NCI-H446 (cell line): ENCODE measurements at regions not wholly inside any gene's neighbourhood (a gene's known extent, or its start where the extent isn't known, plus 50 kb on each side); places are given as distances from the start of the nearest gene placed in this dataset.

ENCODE experiments used
- DNase-seq, 2 experiments: peaks; one replicate each; lab custom pipeline; 2025; lab: John Stamatoyannopoulos, UW

DNA sequence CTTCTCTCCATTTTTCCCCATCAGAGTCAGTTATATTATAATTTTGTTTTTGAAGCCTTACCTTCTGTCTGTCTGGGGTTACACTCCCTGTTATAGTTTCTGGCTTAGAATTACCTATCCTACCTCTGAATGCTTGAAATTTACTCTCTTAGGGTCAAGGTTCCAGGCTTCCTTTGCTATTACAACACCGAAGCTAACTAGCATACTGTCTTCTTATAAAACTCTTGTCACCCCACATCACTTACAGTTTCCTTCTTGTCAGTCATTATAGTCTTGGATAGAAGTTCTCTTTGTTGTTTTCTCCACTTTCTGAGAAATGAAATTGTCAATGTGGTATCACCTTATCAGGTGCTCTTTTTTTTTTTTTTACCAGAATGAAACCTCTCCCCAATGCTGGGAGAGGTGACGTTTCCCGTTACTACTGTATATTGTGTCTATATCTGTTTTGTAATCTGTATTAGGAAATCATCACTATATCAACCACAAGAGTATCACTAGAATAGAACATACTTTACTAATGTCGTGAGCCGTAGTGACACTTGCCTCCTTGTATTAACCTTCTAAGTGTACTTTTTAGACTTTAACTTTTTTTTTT lies 69.2 kb upstream of the PSMA6 start:
- no peak for DNase-seq

DNA sequence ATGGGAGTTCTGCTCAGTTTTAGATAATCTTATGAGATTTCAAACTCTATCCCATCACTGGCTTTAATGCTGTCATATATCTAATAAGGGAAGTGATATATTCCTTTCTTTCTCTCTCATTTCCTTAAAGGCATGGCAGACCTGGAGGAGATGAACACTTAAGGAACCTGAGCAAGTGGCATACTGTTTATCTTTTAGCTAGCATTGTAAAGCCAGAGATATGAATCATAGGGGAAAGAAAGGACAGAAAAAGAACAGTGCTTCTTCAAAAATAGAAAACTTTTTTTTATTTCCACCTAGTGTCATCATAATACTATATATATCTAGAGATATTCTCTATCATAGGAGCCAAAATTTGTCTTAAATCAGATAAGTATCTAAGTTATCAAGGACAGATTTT lies 68.3 kb upstream of the PSMA6 start:
- DNase-seq, result no peak

- no peak for DNase-seq
Measured at GRCh38 chr14:35224615-35225014, 67.6 kb upstream of the PSMA6 start.

DNA sequence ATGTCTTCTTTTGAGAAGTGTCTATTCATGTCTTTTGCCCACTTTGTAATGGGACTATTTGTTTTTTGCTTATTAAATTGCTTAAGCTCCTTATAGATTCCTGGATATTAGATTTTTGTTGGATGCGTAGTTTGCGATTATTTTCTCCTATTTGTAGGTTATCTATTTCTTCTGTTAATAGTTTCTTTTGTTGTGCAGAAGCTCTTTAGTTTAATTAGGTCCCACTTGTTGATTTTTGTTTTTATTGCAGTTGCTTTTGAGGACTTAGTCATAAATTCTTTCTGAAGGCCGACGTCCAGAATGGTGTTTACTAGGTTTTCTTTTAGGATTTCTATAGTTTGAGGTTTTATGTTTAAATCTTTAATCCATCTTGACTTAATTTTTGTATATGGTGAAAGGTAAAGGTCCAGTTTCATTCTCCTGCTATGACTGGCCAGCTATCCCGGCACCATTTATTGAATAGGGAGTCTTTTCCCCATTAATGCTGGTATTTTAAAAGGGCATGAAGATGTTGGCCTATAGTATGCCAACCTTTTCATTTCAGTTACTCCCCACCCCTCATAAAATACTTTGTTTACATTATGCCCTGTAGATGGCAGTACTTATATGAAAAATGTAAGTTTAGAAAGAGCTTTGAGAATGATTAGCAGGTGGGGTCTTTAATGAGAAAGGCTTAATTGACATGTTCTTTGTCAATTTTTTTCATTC lies 62.9 kb upstream of the PSMA6 start:
- DNase-seq, result peak in 1 of 2 experiments; percentile 28

DNA sequence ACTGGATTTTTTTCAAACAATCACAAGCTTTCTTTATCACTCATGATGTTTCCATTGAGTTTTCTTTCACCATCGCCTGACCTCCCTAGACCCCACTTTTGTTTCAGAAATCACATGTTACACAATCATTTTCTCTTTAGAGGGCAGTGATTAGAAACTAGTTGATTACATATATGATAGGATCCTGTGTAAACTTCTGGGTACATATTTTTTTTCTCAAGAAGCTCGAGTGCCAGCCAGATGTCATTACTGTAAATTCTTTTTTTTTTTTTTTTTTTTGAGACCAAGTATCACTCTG lies 62.4 kb upstream of the PSMA6 start:
- no peak for DNase-seq

DNA sequence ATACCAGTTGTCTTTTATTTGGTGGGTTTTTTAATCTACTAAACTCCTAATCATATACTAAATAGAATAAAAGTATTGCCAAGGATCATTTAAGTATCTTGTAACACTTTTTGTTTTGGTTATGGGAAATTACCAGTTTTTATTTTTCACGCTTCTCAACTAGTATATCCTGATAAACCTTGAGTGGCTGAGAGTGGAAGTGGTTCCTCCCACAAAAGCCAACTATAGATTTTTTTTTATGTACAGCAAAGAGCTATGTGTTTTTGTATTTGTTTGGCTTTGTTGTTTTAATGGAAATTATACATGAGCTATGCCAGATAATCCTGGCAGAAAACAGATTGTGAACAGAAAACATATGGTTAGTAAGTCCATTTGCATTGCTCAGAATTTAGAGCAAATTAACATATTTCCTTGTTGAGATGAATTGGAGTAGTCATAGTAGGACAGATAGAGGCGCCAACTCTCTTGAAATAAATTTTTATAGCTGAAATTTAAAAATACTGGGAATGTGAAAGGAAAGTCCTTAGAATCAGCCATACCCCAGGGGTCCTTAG lies 60.9 kb upstream of the PSMA6 start:
- no peak for DNase-seq

DNA sequence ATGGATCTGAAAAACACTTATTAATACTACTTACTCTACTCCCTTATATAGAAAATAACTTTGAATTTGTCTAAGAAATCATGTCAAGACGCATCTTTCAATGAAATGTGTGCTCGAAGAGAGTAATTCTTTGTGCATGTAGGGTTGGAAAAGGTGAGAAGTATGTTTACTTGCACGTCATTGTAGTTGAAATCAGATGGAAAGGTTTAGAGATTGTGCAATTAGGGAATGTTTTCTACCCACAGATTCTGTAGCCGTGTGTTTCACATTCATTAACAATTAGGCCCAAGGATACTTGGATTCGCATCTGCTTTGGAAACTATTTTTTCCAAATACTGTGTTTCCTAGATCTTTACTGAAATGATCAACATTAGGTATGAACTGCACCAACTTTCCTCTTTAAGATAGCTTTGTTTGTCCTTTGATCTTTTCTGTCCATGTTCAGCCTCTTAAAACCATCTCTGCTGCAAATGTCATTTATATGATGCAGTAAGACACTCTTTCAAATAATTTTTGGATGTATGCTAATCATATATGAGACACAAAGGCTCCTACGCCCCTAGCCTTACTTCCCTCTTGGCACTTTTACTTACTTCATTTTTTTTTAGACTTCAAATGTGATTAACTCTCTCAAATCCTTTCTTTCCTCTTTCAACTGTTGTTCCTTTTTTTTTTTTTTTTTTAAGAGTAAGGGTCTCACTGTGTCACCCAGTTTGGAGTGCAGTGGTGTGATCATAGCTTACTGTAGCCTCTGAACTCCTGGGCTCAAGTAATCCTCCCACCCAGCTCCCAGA lies 58.0 kb upstream of the PSMA6 start:
- no peak for DNase-seq

DNA sequence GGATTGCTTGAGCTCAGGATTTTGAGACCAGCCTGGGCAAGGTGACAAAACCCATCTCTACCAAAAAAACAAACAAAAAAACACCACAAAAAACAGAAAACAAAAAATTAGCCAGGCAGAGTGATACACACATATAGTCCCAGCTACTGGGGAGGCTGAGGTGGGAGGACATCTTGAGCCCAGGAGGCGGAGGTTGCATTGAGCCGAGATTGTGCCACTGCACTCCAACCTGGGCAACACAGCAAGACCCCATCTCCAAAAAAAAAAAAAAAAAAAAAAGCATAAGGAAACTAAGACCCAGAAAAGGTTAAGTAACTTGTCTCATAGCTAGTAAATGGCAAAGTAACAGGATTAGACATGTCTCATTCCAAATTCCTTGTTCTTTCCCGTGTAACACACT lies 56.3 kb upstream of the PSMA6 start:
- DNase-seq, result no peak

GRCh38 chr14:35236806-35237205 lies 55.4 kb upstream of the PSMA6 start:
- no peak for DNase-seq

DNA sequence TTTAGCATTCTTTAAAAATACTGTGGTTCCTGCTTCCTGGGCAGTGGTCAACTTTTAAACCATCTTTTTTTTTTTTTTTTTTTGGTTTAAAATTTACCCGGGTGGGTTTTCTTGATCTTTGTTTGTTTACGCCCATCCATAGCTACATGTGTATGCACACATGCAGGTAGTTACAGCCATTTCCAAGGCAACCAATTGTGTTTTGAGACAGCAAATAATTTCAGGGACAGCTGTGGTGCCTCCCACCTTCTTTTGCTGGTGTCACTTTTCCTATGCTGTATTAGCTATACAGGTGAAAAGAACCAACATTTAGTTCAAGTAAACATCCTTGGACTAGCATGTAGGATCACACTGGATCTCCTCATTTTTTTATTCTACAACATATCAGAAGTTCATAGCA lies 52.0 kb upstream of the PSMA6 start:
- no peak for DNase-seq
